HG02852 (cell line): ENCODE measurements at regions not wholly inside any gene's neighbourhood (a gene's known extent, or its start where the extent isn't known, plus 50 kb on each side); places are given as distances from the start of the nearest gene placed in this dataset.

Experiments
- ATAC-seq: cut with Tn5 transposase; IDR thresholded peaks from one replicate; pipeline ENCODE4 v1.9.1; 2021; ENCODE audit warnings: mild to moderate bottlenecking, moderate library complexity; ENCODE audit not compliant: unreplicated experiment

GRCh38 chr3:70805061-70805889 is 492.8 kb upstream of the MDFIC2 start:
- ATAC-seq: no peak

GRCh38 chr3:70803891-70804290 is 491.5 kb upstream of the MDFIC2 start:
- no peak for ATAC-seq

- ATAC-seq: no peak
Observed at GRCh38 chr3:70803319-70803718, 490.9 kb upstream of the MDFIC2 start.

GRCh38 chr3:70800951-70801350 is 488.5 kb upstream of the MDFIC2 start:
- ATAC-seq: no peak

GRCh38 chr3:70789878-70790277 is 477.4 kb upstream of the MDFIC2 start:
- no peak for ATAC-seq

GRCh38 chr3:70780790-70781189 is 468.4 kb upstream of the MDFIC2 start:
- ATAC-seq: no peak

GRCh38 chr3:70779296-70779695 is 466.9 kb upstream of the MDFIC2 start:
- ATAC-seq: no peak

GRCh38 chr3:70776081-70776480 is 463.6 kb upstream of the MDFIC2 start:
- ATAC-seq: no peak

GRCh38 chr3:70775257-70775656 is 462.8 kb upstream of the MDFIC2 start:
- ATAC-seq: no peak

- no peak for ATAC-seq
Observed at GRCh38 chr3:70774641-70775040, 462.2 kb upstream of the MDFIC2 start.

- no peak for ATAC-seq
Observed at GRCh38 chr3:70771426-70772147, 459.1 kb upstream of the MDFIC2 start.

- ATAC-seq: no peak
Observed at GRCh38 chr3:70770650-70771049, 458.2 kb upstream of the MDFIC2 start.

- no peak for ATAC-seq
Observed at GRCh38 chr3:70766301-70766700, 453.9 kb upstream of the MDFIC2 start.

- no peak for ATAC-seq
Observed at GRCh38 chr3:70763894-70764293, 451.5 kb upstream of the MDFIC2 start.

- no peak for ATAC-seq
Observed at GRCh38 chr3:70757658-70758057, 445.2 kb upstream of the MDFIC2 start.

GRCh38 chr3:70755526-70755925 is 443.1 kb upstream of the MDFIC2 start:
- no peak for ATAC-seq

GRCh38 chr3:70754314-70754713 is 441.9 kb upstream of the MDFIC2 start:
- ATAC-seq: no peak

- no peak for ATAC-seq
Observed at GRCh38 chr3:70753572-70753971, 441.1 kb upstream of the MDFIC2 start.

GRCh38 chr3:70752051-70752450 is 439.6 kb upstream of the MDFIC2 start:
- no peak for ATAC-seq

GRCh38 chr3:70749122-70749521 is 436.7 kb upstream of the MDFIC2 start:
- no peak for ATAC-seq

- ATAC-seq: no peak
Observed at GRCh38 chr3:70748593-70748992, 436.2 kb upstream of the MDFIC2 start.

GRCh38 chr3:70747847-70748246 is 435.4 kb upstream of the MDFIC2 start:
- ATAC-seq: no peak
